Stimulated activated CD8-positive, alpha-beta memory T cell treated with anti-CD3 and anti-CD28 coated beads, Interleukin-7, amount 100 ng/mL, for 24 hours (primary cell): ENCODE measurements at regions not wholly inside any gene's neighbourhood (a gene's known extent, or its start where the extent isn't known, plus 50 kb on each side); places are given as distances from the start of the nearest gene placed in this dataset.

Experiments used
- DNase-seq: peaks from one replicate; pipeline ENCODE4 v3.0.0-alpha.2; 2020; ENCODE audit warnings: low read depth

GRCh38 chr7:156102267-156102666 lies 290.0 kb upstream of the SHH start:
- DNase-seq: no peak

GRCh38 chr7:156101355-156101754 lies 289.1 kb upstream of the SHH start:
- no peak for DNase-seq

DNA sequence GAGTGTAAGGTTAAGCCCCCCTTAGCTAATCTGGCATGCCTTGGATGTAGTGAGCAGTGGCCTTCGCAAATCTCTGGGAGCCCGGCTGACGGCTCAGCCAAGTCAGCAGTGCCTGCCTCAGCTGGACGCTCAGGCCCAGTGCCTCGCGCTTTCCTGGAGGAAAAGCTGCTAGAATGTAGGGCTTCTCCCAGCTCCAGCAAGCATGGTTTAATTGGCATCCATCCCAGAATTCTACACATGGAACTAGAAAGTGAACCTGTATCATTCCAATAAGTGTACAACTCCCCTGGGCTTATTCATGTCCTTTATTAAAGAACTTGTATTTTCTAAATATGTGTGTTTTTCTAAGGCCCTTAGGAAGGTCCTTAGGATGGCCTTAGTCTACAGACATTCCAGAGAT lies 287.8 kb upstream of the SHH start:
- DNase-seq: no peak

DNA sequence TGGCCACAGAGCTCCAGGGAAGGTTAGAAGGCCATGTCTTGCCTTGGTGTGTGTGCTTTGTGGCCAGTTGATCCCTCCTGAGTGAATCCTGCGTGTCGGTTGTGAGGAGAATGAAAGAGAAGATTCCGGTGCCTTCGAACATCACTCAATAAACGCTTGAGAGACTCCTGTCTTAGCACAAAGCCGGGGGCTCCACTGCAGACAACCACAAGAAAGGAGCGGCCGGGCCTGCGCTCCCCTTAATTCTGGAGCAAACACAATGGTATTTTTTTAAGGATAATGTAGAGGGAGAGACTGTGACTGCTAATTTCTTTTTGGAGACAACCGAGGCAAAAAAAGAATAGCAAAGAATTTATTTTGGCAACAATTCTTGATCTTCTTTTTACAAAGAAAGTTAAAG lies 286.8 kb upstream of the SHH start:
- DNase-seq: no peak

DNA sequence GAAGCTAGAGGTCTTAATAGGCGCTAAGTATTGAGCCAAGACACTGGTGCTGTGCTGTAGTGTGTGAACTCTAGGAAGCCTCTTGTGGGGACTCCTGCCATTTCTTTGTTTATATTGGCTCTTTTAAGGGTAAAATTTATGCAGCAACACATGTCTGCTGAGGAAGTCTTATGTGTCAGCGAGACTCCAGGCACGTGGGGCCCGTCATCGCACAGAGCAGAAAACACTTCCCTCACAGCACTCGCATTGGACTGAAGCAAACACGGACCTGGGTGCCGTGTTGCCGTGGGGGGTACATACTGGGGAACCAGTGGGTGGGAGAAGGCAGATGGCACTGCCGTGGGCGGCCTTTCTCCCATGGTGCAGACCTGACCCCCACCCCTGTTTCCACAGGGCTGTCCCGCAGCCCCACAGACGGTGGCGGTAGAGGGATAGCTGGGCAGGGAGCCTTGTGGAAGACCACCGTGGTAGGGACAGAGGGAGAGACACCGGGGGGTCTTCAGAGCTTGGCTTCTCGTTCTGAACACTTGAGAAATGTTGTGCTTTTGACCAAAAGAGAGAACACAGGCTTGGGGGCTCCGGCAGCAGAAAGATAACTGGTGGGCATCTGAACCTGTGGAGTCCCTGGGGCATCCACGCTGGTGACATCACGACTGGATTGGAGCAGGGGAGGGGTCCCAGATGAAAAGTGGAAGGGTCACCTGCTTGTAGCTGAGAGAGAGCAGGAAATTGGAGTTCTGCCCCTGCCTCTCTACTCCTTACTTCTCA lies 284.7 kb upstream of the SHH start:
- no peak for DNase-seq

DNA sequence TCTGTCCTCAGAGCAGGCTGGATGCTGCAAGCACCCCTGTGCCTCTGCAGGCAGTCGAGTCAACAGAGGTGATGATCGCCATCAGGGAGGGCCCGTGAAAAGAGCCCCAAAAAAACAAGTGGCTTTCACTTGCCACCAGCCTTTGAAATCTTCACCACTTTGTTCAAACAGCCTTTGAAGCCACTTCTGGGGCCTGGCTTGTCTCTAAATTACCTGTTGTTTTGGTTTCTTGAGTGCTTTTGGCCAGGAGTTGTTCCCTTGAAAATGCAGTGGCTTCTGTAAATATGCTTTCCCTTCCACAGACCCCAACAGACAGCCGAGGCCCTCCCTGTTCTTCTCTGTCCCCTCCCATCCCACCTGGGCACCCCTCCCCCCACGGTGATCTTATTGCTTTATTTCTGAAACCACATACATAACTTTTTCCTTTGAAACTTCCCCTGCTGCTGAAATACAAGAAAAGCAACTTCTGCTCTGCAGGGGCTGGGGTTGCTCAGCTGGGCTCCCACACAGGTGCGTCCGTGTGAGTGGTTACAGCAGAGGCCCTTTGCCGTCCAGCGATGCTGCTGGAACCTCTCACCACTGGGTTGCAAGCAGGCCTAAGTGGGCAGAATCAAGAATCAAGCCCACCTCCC lies 283.8 kb upstream of the SHH start:
- no peak for DNase-seq

DNA sequence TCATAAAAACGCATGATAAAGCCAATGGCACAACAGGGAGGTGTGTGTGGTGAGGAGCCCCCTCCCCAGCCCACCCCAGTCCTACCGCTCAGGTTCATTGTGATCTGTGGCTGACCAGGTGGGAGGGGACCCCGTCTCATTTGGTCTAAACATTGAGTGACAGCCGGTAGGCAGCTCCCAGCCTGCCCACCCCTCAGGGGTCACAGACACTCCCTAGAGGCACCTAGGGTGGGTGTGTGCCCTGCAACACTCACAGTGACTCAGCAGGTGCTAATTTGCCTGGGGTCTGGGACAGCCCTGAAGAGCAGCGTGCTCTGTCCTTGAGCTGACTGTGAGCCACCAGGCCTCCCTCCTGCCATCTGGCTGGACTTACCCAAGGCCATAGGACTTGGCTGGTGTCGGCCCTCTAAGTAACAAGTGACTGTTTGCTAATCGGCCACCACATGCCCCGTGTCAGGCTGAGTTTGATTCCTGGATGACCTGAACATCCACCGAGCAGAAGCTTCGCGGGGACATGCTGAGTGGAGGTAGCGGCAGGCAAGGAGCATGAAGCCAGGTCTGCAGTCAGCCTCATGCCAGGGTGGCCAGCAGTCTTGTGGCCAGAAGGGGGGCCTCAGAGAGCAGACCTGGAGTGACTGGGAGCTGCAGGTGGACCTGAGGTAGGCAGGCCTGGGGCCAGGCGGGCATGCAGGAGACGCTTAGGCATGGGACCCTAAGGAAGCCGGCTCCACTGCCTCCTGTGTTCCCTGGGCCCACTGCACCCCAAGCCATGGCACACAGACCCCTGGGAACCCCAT lies 282.3 kb upstream of the SHH start:
- no peak for DNase-seq

DNA sequence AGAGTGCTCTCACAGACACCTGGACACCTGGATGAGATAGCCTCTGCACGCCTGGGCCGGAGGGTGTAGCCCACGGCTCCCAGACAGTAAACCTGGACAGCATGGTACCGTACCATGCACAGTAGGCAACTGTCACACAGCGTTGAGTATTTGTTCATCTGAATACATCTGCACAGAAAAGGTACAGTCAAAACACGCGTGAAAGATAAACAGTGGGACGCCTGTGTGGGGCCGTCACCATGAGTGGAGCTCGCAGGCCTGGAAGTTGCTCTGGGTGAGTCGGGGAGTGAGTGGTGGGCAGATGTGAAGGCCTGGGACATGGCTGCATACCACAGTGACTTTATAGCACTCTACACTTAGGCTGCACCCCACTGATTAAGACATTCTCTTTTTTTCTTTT lies 280.0 kb upstream of the SHH start:
- no peak for DNase-seq

DNA sequence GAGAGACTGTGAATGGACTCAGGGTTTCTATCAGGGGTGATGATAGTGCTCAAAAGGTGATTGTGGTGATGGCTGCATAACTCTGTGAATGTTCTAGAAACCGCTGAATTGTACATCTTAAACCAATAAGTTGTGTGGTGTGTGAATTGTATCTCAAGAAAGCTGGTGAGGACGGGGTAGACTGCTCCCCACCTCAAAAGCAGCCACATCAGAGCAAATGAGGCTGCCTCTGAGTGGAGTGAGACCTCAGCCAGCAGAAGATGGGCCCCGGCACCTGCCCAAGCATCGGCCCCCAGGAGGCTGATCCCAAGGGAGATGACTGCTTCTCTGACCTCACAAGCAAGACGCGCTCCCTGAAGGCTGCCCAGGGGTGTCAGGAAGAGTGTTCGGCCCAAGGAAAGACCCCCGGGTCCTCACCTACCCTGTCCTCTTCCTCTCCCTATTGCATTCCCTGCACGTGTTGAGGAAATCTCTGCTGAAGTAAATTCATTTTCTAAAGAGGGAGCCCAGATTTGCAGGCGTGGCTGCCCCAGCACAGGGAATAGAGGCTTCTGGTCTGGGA lies 279.3 kb upstream of the SHH start:
- DNase-seq: no peak

- DNase-seq: no peak
Measured at GRCh38 chr7:156090988-156091387, 278.7 kb upstream of the SHH start.

- no peak for DNase-seq
Measured at GRCh38 chr7:156089222-156089621, 277.0 kb upstream of the SHH start.

GRCh38 chr7:156088115-156088514 lies 275.9 kb upstream of the SHH start:
- DNase-seq: no peak

GRCh38 chr7:156082048-156083040 lies 270.1 kb upstream of the SHH start:
- no peak for DNase-seq

- no peak for DNase-seq
Measured at GRCh38 chr7:156080596-156080995, 268.3 kb upstream of the SHH start.

DNA sequence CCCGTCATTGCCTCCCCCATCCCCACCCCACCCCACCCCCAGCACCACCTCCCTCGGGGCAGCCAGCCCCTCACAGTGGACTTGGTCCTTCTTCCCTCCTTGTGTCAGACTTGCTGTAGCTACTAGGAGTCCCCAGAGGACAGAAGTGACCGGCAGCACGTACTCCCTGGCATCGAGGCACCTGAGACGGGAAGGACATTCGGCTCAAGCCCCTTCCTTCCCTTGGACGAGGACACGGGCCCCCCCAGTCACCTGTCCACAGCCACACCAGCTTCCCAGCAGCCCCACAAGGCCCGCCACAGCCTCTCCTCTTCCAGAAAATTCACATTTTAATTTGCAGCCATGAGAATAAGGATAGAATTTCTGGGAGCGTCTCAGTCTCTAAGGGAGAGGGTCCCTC lies 267.8 kb upstream of the SHH start:
- no peak for DNase-seq

DNA sequence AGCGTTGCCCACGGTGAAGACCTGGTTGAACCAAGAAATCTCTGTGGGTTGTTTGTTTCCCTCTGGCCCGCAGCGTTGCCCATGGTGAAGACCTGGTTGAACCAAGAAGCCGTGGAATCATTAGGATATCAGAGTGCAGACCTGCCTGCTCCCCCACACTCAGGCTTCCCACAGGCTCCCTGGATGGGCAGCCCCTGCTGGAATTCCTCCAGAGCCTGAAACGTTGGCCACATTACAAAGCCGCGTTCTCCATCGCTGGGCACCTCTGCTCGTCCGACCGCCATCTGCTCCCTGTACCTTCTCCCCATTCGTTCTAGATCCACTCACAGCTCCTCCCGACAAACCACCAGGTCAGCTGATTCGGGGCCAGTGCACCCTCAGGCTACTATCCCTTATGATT lies 266.9 kb upstream of the SHH start:
- no peak for DNase-seq

- DNase-seq: no peak
Measured at GRCh38 chr7:156074982-156075615, 262.8 kb upstream of the SHH start.

GRCh38 chr7:156074084-156074483 lies 261.8 kb upstream of the SHH start:
- no peak for DNase-seq

DNA sequence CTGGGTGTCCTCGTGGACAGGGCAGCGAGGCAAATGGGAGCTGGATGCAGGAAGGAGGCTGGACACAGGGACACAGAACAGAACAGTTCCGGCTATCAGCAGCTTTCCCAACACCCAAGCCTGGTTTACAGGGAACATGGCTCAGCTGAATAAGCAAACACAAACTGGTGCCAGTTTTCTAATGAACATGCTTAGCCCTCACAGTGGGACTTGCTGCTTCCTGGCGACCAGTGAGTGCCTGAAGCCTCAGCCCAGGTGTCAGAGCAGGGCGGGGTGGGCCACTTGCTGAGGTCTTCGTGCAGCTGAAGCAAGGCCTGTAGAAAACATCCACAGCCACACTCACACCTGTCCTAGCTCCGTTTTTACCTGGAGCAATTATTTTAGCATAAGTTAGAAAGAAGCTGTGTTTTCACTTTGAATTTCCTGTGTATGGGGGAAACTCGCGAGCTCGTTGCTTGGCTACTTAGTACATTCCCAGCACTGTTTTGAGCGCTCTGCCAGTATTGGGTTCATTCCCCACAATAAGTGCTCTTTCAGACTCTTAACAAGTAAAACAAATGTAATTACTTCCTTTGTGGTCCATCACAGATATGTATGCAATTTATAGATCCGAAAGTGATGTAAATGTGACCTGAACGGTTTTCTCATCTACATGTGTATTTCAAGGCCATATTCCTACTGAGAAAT lies 261.2 kb upstream of the SHH start:
- DNase-seq: no peak

DNA sequence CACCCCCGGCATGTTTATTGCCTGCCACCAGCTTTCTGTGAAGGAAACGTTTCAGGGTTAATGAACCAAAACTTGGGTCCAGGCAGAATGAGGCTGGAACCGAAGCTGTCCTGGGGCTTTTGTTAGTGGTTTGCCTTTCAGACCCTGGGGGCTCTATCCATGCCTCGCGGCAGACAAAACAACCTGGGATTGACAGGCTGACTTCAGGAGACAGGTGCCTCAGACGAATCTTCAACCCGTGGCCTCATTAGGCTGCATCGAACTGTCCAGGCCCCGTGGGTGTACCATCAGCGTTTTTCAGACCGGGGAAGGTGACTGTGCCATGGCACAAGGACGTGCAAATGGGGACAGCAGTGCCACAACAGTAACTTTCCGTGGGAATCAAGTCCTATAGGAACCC lies 259.3 kb upstream of the SHH start:
- DNase-seq: no peak

DNA sequence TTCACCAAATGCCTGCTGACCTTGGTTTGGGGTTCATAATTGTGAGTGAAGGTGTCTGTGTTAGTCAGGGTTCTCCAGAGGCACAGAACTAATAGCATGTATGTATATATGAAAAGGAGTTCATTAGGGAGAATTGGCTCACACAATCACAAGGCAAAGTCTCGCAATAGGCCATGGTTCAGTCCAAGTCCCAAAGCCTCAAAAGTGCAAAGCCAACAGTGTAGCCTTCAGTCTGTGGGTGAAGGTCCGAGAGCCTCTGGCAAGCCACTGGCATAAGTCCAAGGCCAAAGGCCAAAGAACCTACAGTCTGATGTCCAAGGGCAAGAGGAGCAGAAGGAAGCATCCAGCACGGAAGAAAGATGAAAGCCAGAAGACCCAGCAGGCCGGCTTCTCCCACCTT lies 257.6 kb upstream of the SHH start:
- no peak for DNase-seq
